Effector CD4-positive, alpha-beta T cell (primary cell): ENCODE measurements at regions not wholly inside any gene's neighbourhood (a gene's known extent, or its start where the extent isn't known, plus 50 kb on each side); places are given as distances from the start of the nearest gene placed in this dataset.
"Not testable (repeated sequence)": the region's sequence is repeated elsewhere in the genome, so short reads cannot be mapped to it uniquely, and the experiment has no call there.

ENCODE experiments used
- DNase-seq: peaks from one replicate; pipeline ENCODE4 v3.0.0-alpha.2; 2020

DNA sequence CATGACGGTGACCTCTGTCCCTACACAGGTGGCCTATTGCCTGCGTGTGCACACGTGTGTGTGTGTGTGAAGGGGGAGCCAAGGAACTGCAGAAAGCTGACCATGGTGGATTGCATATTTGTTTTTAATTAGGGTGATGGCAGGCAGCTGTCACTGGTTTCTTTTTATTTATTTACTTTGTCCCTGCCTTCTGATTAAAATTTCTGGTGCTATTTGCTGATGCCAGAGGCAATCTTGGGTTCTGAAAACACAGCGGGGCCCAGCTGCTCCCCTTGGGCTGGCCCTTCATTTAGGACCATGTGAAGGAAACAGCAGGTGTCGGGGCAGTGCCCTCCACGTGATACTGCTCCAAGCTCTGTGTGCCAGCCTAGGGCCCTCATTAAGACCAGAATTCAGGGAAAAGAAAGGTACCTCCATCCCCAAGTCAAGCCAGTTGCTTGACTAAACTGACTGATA is 71.3 kb upstream of the PODXL start:
- no peak for DNase-seq

DNA sequence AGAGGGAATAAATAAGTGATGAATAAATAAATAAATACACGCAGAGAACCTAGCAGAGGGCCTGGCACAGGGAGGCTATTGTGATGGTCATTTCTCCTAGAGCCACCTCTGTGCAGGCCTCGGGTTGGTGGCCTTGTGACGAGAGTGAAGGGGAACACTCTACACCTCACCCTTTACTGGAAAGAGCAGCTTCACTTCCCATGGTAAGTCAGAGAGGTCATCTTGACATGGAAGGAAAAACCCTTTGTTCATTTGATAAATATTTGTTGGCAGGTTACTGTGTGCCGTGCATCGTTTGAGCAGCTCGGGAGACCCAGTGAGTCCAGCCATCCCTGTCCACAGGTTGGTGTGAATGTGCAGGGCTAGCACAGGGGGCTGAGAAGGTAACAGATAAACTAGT is 70.2 kb upstream of the PODXL start:
- no peak for DNase-seq

GRCh38 chr7:131625817-131626372 is 69.5 kb upstream of the PODXL start:
- no peak for DNase-seq

- DNase-seq, result not testable (repeated sequence)
Observed at GRCh38 chr7:131625345-131625744, 68.9 kb upstream of the PODXL start.

DNA sequence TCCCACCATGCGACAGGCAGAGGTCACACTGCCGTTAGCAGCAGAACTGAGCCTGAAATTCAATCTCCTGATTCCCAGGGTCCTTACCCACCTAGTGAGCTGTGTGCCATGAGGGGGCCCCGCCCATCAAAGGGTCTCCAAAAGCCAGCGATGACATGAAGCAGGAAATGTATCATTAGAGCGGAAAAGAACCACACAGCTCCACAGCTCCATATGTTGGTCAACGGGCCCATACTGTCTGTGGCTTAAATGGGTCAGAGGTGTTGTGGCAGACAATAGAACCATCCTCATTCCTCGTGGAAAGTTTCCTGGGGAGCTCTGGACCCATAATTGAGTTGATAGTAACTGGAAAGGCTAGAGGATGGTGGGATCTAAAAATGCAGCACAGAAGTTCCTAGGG is 68.1 kb upstream of the PODXL start:
- DNase-seq, result no peak

- DNase-seq, result no peak
Observed at GRCh38 chr7:131623154-131623553, 66.7 kb upstream of the PODXL start.

GRCh38 chr7:131621652-131622051 is 65.2 kb upstream of the PODXL start:
- DNase-seq, result no peak

DNA sequence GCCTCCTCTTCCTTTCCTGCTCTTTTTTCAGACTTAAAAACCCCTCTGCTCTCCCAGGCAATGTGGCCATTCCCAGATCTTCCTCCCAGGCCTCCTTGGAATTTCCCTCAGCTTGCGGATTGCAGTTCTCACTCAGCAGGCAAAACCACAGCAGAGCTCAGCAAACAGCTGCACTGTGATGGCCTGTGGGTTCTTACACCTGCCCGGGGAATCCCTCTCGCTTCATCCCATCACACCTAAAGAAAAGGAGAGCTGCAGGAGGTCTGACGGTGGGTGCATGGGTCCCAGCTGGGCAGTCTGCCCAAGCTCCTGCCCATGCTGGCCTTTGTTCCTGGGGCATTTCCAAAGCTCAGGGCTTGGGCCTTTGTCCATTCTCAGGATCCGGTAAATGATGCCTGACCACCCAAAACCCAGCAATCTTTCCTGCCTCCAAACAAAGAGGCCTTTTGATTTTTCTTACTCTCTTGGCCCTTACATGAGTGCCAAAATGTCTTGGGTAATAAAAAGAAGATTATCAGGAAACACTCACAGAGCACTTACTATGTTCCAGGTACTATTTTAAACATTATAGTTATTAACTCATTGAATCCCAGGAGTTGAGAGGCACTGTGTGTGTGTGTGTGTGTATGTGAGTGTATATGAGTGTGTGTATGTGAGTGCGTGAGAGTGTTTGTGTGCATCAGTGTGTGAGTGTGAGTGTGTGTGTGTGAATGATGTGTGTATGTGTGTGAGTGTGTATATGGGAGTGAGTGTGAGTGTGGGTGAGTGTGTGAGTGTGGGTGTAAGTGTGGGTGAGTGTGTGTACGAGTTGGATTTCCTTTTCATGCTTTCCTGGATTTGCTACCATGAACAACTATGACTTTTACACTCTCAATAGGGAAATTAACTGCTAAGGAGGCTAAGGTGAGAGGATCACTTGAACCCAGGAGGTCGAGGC is 64.5 kb upstream of the PODXL start:
- no peak for DNase-seq

GRCh38 chr7:131619336-131620305 is 63.2 kb upstream of the PODXL start:
- no peak for DNase-seq

GRCh38 chr7:131618391-131618790 is 62.0 kb upstream of the PODXL start:
- DNase-seq, result no peak

GRCh38 chr7:131616487-131617200 is 60.2 kb upstream of the PODXL start:
- no peak for DNase-seq

GRCh38 chr7:131613909-131614308 is 57.5 kb upstream of the PODXL start:
- DNase-seq, result no peak

- no peak for DNase-seq
Observed at GRCh38 chr7:131610007-131610406, 53.6 kb upstream of the PODXL start.

DNA sequence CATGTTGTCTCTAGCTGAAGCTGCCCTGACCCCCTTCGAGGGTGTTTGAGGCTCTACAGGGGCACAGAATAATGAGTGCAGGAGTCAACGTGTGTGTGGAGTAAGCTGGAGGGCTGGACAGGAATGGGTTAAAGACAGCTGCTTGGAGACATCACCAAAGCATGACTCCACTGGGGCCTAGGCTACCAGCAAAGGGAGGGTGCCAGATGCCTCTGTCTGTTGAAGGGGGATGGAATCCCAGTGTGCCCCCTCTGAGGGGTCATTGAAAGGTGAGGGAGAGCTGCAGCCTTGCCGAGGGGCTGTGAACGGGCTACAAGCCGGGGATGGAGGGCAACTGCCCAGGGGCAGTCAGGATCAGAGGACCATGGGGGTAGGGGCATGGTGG is 51.7 kb upstream of the PODXL start:
- DNase-seq, result no peak

DNA sequence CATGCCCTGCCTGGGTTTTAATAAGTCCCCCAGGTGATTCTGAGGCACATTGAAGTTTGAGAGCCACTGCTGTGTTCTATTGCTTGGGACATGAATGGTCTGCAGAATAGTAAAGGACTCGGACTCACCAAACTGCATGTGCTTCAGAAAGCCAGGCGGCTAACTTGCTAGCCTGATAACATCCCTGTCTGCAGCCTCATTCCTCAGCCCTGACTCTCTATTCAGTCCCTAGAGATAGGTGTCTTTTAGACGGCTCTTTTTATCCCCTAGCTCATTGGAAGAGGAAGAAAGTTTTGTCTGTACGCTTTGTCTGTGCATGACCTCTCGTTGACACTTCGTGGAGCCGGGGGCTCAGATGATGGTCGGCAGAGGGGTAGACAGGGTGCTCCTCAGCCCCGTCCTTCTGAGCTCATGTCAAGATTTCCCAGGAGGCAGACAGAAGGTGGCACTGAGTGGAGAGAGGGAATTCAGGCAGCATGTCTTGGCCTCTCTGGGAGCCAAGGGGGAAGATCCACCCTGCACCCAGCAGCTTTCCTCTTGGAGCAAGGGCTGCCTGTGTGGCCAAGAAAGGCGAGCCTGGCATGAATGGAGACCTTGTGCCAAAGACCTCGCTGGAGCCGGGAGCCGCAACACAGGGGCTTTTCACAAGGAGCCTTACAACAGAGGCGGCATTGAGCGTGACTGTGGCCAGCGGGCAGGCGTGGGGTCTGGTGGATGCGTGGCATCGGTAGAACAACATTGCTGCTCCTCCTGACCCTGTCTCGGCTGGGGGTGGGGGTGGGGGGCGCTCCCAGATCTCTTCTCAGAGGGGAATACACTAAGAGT is 51.1 kb upstream of the PODXL start:
- DNase-seq, result no peak

- no peak for DNase-seq
Observed at GRCh38 chr7:131606346-131607290, 50.2 kb upstream of the PODXL start.
